GM12864 (cell line): ENCODE measurements at regions not wholly inside any gene's neighbourhood (a gene's known extent, or its start where the extent isn't known, plus 50 kb on each side); places are given as distances from the start of the nearest gene placed in this dataset.

ENCODE experiments used
- DNase-seq: peaks from one replicate; pipeline ENCODE4 v3.0.0-alpha.2; 2011; ENCODE audit warnings: low read depth
- H3K4me3 ChIP-seq: 2 replicates; pipeline ENCODE4 v1.5.1; 2011; ENCODE audit warnings: mild to moderate bottlenecking, low read depth, low read length, control low read depth
- TF ChIP-seq, protein P1 (sequence below): IDR thresholded peaks from 2 replicates; pipeline ENCODE4 v1.5.1; 2011; ENCODE audit warnings: low read depth, mild to moderate bottlenecking, moderate library complexity, low read length, control low read depth, inconsistent platforms; ENCODE audit errors: missing control alignments

GRCh38 chr16:49936791-49937190 lies 80.9 kb upstream of the ZNF423 start:
- TF ChIP-seq, protein P1, sequence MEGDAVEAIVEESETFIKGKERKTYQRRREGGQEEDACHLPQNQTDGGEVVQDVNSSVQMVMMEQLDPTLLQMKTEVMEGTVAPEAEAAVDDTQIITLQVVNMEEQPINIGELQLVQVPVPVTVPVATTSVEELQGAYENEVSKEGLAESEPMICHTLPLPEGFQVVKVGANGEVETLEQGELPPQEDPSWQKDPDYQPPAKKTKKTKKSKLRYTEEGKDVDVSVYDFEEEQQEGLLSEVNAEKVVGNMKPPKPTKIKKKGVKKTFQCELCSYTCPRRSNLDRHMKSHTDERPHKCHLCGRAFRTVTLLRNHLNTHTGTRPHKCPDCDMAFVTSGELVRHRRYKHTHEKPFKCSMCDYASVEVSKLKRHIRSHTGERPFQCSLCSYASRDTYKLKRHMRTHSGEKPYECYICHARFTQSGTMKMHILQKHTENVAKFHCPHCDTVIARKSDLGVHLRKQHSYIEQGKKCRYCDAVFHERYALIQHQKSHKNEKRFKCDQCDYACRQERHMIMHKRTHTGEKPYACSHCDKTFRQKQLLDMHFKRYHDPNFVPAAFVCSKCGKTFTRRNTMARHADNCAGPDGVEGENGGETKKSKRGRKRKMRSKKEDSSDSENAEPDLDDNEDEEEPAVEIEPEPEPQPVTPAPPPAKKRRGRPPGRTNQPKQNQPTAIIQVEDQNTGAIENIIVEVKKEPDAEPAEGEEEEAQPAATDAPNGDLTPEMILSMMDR: no peak
- H3K4me3 ChIP-seq: no peak overlapping the region
- DNase-seq: no peak

DNA sequence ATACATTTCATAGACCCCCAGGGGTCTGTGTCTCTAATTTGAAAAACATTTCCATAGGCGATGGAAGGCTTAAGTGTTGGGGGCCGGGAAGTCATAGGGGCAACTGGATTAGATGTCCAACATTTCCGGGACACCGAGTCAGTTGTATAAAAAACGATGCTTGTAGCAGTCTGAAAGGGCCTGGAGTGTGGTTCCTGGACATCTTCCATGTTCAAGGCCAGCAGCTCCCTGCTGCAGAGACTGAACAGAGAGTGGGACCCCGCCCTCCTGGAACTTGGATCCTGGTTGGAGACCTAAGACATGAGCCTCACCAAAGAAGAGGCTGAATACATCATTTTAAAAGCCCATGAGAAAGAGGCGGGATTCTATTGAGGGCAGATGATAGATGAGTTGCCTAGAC lies 82.0 kb upstream of the ZNF423 start:
- DNase-seq: no peak
- TF ChIP-seq, protein P1: no peak
- no peak overlapping the region for H3K4me3 ChIP-seq

DNA sequence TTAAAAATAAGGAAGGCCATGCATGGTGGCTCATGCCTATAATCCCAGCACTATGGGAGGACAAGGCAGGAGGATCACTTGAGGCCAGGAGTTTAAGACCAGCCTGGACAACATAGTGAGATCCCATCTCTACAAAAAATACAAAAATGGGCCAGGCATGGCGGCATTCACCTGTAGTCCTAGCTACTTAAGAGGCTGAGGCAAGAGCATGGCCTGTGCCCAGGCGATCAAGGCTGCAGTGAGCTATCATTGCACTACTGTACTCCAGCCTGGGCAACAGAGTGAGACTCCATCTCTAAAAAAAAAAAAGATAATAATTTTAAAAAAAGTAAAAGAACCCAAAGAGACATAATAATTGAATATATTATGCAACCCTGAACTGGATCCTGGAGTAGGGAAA lies 83.6 kb upstream of the ZNF423 start:
- no peak for DNase-seq
- no peak overlapping the region for H3K4me3 ChIP-seq
- TF ChIP-seq, protein P1: no peak

- TF ChIP-seq, protein P1: no peak
- DNase-seq: no peak
- no peak overlapping the region for H3K4me3 ChIP-seq
These were observed 84.4 kb upstream of the CNEP1R1 start for GRCh38 chr16:49940464-49941224.

GRCh38 chr16:49944221-49944620 lies 80.8 kb upstream of the CNEP1R1 start:
- no peak overlapping the region for H3K4me3 ChIP-seq
- DNase-seq: no peak
- TF ChIP-seq, protein P1: no peak

- DNase-seq: no peak
- no peak overlapping the region for H3K4me3 ChIP-seq
- TF ChIP-seq, protein P1: no peak
These were observed 76.9 kb upstream of the CNEP1R1 start for GRCh38 chr16:49947907-49948678.
